ENCODE measurements at regions not wholly inside any gene's neighbourhood (a gene's known extent, or its start where the extent isn't known, plus 50 kb on each side); places are given as distances from the start of the nearest gene placed in this dataset.

- Histone ChIP-seq H3K27ac (ENCODE audit: low read depth, low read length) (no peak overlapping the region), H3K36me3 (ENCODE audit: insufficient read depth, low read length) (no peaks in the 10 kb centered on the region), H3K9me3 (ENCODE audit: low read length) (no peaks in the 10 kb centered on the region), H3K4me3 (ENCODE audit: low read depth in 1 of 2, low read length in 2 of 2) (no peak overlapping the region), H3K9ac (ENCODE audit: low read length) (no peak overlapping the region), H3K27me3 (ENCODE audit: control insufficient read depth in 1 of 2, insufficient read depth in 2 of 2, low read length in 2 of 2) (no peaks in the 10 kb centered on the region), H3K4me1 (ENCODE audit: insufficient read depth, low read length) (no peaks in the 10 kb centered on the region)
Observed at GRCh38 chr1:81337226-81337625, 463.5 kb upstream of the ADGRL2 start.

GRCh38 chr1:81335876-81336275, 464.9 kb upstream of the ADGRL2 start:
- Histone ChIP-seq H3K27me3 (ENCODE audit: control insufficient read depth in 1 of 2, insufficient read depth in 2 of 2, low read length in 2 of 2) (no peaks in the 10 kb centered on the region), H3K36me3 (ENCODE audit: insufficient read depth, low read length) (no peaks in the 10 kb centered on the region)

DNA sequence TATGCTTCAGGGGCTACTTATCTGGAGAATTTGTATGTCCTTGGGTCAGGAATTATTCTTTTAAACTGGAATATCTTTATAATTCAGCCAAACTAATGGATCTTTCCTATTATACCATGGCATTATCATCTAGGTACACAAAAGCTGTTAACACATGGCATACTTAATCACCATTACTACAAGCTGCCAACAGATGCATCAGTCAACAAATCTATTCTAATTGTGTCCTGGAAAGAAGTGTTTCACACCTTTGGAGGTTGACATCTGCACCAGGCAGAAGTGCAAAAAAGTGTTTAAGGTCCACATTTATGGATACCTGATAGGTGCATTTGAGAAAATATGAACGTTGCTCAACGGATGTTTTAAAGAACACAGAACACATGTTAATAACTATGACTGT, 470.2 kb upstream of the ADGRL2 start:
- Histone ChIP-seq H3K27me3 (ENCODE audit: control insufficient read depth in 1 of 2, insufficient read depth in 2 of 2, low read length in 2 of 2) (no peaks in the 10 kb centered on the region), H3K36me3 (ENCODE audit: insufficient read depth, low read length) (no peaks in the 10 kb centered on the region), H3K9ac (ENCODE audit: low read length) (no peak overlapping the region), H3K27ac (ENCODE audit: low read depth, low read length) (no peak overlapping the region), H3K4me3 (ENCODE audit: low read depth in 1 of 2, low read length in 2 of 2) (no peak overlapping the region), H3K4me1 (ENCODE audit: insufficient read depth, low read length) (no peaks in the 10 kb centered on the region), H3K9me3 (ENCODE audit: low read length) (no peaks in the 10 kb centered on the region)

More at GRCh38 chr1:81335876-81336275, 464.9 kb upstream of the ADGRL2 start:
- no peak overlapping the region for H3K4me3 ChIP-seq (ENCODE audit: low read depth in 1 of 2, low read length in 2 of 2)
- H3K9me3 ChIP-seq (ENCODE audit: low read length), result no peaks in the 10 kb centered on the region
- no peak overlapping the region for H3K9ac ChIP-seq (ENCODE audit: low read length)
- H3K4me1 ChIP-seq (ENCODE audit: insufficient read depth, low read length), result no peaks in the 10 kb centered on the region
- H3K27ac ChIP-seq (ENCODE audit: low read depth, low read length), result no peak overlapping the region

GRCh38 chr1:81330111-81330510, 470.6 kb upstream of the ADGRL2 start:
- Histone ChIP-seq H3K4me3 (ENCODE audit: low read depth in 1 of 2, low read length in 2 of 2) (no peak overlapping the region), H3K4me1 (ENCODE audit: insufficient read depth, low read length) (no peaks in the 10 kb centered on the region), H3K27ac (ENCODE audit: low read depth, low read length) (no peak overlapping the region), H3K36me3 (ENCODE audit: insufficient read depth, low read length) (no peaks in the 10 kb centered on the region), H3K9me3 (ENCODE audit: low read length) (no peaks in the 10 kb centered on the region), H3K9ac (ENCODE audit: low read length) (no peak overlapping the region), H3K27me3 (ENCODE audit: control insufficient read depth in 1 of 2, insufficient read depth in 2 of 2, low read length in 2 of 2) (no peaks in the 10 kb centered on the region)

GRCh38 chr1:81329041-81329440, 471.7 kb upstream of the ADGRL2 start:
- no peak overlapping the region for H3K9ac ChIP-seq (ENCODE audit: low read length)
- H3K4me1 ChIP-seq (ENCODE audit: insufficient read depth, low read length), result no peaks in the 10 kb centered on the region
- no peaks in the 10 kb centered on the region for H3K36me3 ChIP-seq (ENCODE audit: insufficient read depth, low read length)
- H3K9me3 ChIP-seq (ENCODE audit: low read length), result no peaks in the 10 kb centered on the region
- no peak overlapping the region for H3K4me3 ChIP-seq (ENCODE audit: low read depth in 1 of 2, low read length in 2 of 2)
- no peaks in the 10 kb centered on the region for H3K27me3 ChIP-seq (ENCODE audit: control insufficient read depth in 1 of 2, insufficient read depth in 2 of 2, low read length in 2 of 2)
- H3K27ac ChIP-seq (ENCODE audit: low read depth, low read length), result no peak overlapping the region

DNA sequence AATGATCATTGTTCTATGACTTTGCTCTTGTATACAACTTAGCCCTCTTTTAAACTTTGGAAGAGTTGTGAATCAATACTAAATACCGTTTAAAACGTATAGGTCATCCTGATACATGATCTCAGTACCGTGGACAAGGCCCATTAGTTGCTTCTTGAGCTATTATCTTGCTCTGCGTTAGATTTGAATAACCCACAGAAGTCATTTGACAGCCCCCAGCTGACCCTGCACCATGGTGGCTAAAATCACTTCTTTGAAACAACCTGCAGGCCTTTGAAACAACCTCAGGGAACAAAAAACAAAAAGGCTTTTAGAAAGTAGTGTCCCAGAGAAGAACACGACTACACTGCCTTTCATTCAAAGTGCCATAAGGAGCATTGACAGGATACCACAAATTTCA, 473.0 kb upstream of the ADGRL2 start:
- no peak overlapping the region for H3K9ac ChIP-seq (ENCODE audit: low read length)
- H3K4me3 ChIP-seq (ENCODE audit: low read depth in 1 of 2, low read length in 2 of 2), result no peak overlapping the region
- no peaks in the 10 kb centered on the region for H3K36me3 ChIP-seq (ENCODE audit: insufficient read depth, low read length)
- no peaks in the 10 kb centered on the region for H3K4me1 ChIP-seq (ENCODE audit: insufficient read depth, low read length)
- H3K27ac ChIP-seq (ENCODE audit: low read depth, low read length), result no peak overlapping the region
- H3K9me3 ChIP-seq (ENCODE audit: low read length), result no peaks in the 10 kb centered on the region
- no peaks in the 10 kb centered on the region for H3K27me3 ChIP-seq (ENCODE audit: control insufficient read depth in 1 of 2, insufficient read depth in 2 of 2, low read length in 2 of 2)

- H3K4me3 ChIP-seq (ENCODE audit: low read depth in 1 of 2, low read length in 2 of 2), result no peak overlapping the region
- no peaks in the 10 kb centered on the region for H3K9me3 ChIP-seq (ENCODE audit: low read length)
- no peak overlapping the region for H3K27ac ChIP-seq (ENCODE audit: low read depth, low read length)
- H3K4me1 ChIP-seq (ENCODE audit: insufficient read depth, low read length), result no peaks in the 10 kb centered on the region
- H3K9ac ChIP-seq (ENCODE audit: low read length), result no peak overlapping the region
- H3K27me3 ChIP-seq (ENCODE audit: control insufficient read depth in 1 of 2, insufficient read depth in 2 of 2, low read length in 2 of 2), result no peaks in the 10 kb centered on the region
- no peaks in the 10 kb centered on the region for H3K36me3 ChIP-seq (ENCODE audit: insufficient read depth, low read length)
Observed at GRCh38 chr1:81327103-81327710, 473.5 kb upstream of the ADGRL2 start.

- Histone ChIP-seq H3K4me3 (ENCODE audit: low read depth in 1 of 2, low read length in 2 of 2) (no peak overlapping the region), H3K36me3 (ENCODE audit: insufficient read depth, low read length) (no peaks in the 10 kb centered on the region), H3K27ac (ENCODE audit: low read depth, low read length) (no peak overlapping the region), H3K27me3 (ENCODE audit: control insufficient read depth in 1 of 2, insufficient read depth in 2 of 2, low read length in 2 of 2) (no peaks in the 10 kb centered on the region), H3K9ac (ENCODE audit: low read length) (no peak overlapping the region), H3K4me1 (ENCODE audit: insufficient read depth, low read length) (no peaks in the 10 kb centered on the region), H3K9me3 (ENCODE audit: low read length) (no peaks in the 10 kb centered on the region)
Observed at GRCh38 chr1:81326212-81326611, 474.5 kb upstream of the ADGRL2 start.

- Histone ChIP-seq H3K4me1 (ENCODE audit: insufficient read depth, low read length) (no peaks in the 10 kb centered on the region), H3K4me3 (ENCODE audit: low read depth in 1 of 2, low read length in 2 of 2) (no peak overlapping the region), H3K9ac (ENCODE audit: low read length) (no peak overlapping the region), H3K9me3 (ENCODE audit: low read length) (no peaks in the 10 kb centered on the region), H3K27me3 (ENCODE audit: control insufficient read depth in 1 of 2, insufficient read depth in 2 of 2, low read length in 2 of 2) (no peaks in the 10 kb centered on the region), H3K27ac (ENCODE audit: low read depth, low read length) (no peak overlapping the region), H3K36me3 (ENCODE audit: insufficient read depth, low read length) (no peaks in the 10 kb centered on the region)
Observed at GRCh38 chr1:81325397-81325796, 475.3 kb upstream of the ADGRL2 start.

GRCh38 chr1:81323862-81324261, 476.9 kb upstream of the ADGRL2 start:
- Histone ChIP-seq H3K9me3 (ENCODE audit: low read length) (no peaks in the 10 kb centered on the region), H3K27me3 (ENCODE audit: control insufficient read depth in 1 of 2, insufficient read depth in 2 of 2, low read length in 2 of 2) (no peaks in the 10 kb centered on the region), H3K4me1 (ENCODE audit: insufficient read depth, low read length) (no peaks in the 10 kb centered on the region), H3K9ac (ENCODE audit: low read length) (no peak overlapping the region), H3K4me3 (ENCODE audit: low read depth in 1 of 2, low read length in 2 of 2) (no peak overlapping the region), H3K27ac (ENCODE audit: low read depth, low read length) (no peak overlapping the region), H3K36me3 (ENCODE audit: insufficient read depth, low read length) (no peaks in the 10 kb centered on the region)

DNA sequence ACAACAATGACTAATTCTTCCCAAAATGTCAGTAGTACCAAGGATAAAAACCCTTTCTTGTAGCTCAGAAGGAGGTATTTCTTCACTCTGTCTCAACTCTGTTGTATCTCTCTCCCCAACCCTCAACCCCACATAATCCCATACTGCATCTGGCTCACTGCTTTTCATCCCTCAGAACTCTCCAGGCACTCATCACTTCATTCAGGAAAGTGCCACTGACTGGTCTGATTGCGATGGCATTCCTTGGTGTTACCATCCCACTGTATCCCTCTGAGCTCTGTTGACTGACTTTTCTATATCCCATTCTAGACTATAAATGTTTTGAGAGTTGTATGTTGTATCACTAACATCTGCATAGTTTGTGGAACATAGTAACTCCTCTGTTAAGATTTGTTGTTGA, 483.5 kb upstream of the ADGRL2 start:
- no peaks in the 10 kb centered on the region for H3K36me3 ChIP-seq (ENCODE audit: insufficient read depth, low read length)
- no peak overlapping the region for H3K4me3 ChIP-seq (ENCODE audit: low read depth in 1 of 2, low read length in 2 of 2)
- no peaks in the 10 kb centered on the region for H3K4me1 ChIP-seq (ENCODE audit: insufficient read depth, low read length)
- no peak overlapping the region for H3K9ac ChIP-seq (ENCODE audit: low read length)
- no peaks in the 10 kb centered on the region for H3K27me3 ChIP-seq (ENCODE audit: control insufficient read depth in 1 of 2, insufficient read depth in 2 of 2, low read length in 2 of 2)
- no peak overlapping the region for H3K27ac ChIP-seq (ENCODE audit: low read depth, low read length)
- H3K9me3 ChIP-seq (ENCODE audit: low read length), result no peaks in the 10 kb centered on the region

DNA sequence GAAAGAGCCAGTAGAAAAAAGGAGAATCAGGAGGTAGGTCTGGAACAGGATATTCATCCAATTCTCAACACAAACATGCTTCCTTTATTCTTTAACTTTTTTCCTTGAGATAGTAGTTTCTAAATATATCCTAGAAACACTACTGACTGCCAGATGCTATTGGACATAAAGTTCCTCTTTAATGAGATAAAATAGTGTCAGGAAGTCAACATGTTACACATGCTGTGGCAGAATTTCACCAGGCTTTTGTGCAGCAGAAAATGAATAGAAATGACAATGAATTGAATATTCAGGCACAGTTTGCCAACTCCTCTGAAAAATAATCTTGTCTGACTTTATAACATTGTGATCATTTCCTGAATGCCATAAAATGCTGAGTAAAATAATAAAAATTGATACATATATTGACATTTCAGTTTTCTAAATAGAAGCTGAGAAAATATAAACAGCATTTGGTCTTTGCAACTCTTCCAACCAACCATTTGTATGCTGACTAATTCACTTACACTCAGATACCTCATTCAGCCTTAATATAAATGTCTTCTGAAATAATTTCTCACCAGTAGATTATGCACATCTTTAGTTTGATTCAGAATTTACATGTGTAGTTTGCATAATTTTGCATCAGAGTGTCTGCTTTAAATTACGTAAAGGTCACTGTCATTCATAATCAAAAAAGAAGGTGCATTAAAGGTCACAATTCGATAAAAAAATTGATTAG, 486.1 kb upstream of the ADGRL2 start:
- Histone ChIP-seq H3K36me3 (ENCODE audit: insufficient read depth, low read length) (no peaks in the 10 kb centered on the region), H3K27ac (ENCODE audit: low read depth, low read length) (no peak overlapping the region), H3K9ac (ENCODE audit: low read length) (no peak overlapping the region), H3K4me1 (ENCODE audit: insufficient read depth, low read length) (no peaks in the 10 kb centered on the region), H3K4me3 (ENCODE audit: low read depth in 1 of 2, low read length in 2 of 2) (no peak overlapping the region), H3K9me3 (ENCODE audit: low read length) (no peaks in the 10 kb centered on the region), H3K27me3 (ENCODE audit: control insufficient read depth in 1 of 2, insufficient read depth in 2 of 2, low read length in 2 of 2) (no peaks in the 10 kb centered on the region)
